Smooth muscle cell of the brain vasculature (primary cell): ENCODE measurements at regions not wholly inside any gene's neighbourhood (a gene's known extent, or its start where the extent isn't known, plus 50 kb on each side); places are given as distances from the start of the nearest gene placed in this dataset.

ENCODE experiments used
- DNase-seq: peaks from one replicate; pipeline ENCODE4 v3.0.0-alpha.2; 2012; ENCODE audit warnings: low read depth, low spot score

- DNase-seq = no peak
These were observed 135.7 kb upstream of the PWP1 start for GRCh38 chr12:107549651-107550480.

GRCh38 chr12:107551434-107551833 is 134.2 kb upstream of the PWP1 start:
- DNase-seq = no peak

- no peak for DNase-seq
These were observed 133.3 kb upstream of the PWP1 start for GRCh38 chr12:107552263-107552662.

- no peak for DNase-seq
These were observed 132.3 kb upstream of the PWP1 start for GRCh38 chr12:107553211-107553765.

- no peak for DNase-seq
These were observed 130.7 kb upstream of the PWP1 start for GRCh38 chr12:107554941-107555340.

GRCh38 chr12:107557026-107557425 is 128.6 kb upstream of the PWP1 start:
- no peak for DNase-seq

- DNase-seq = no peak
These were observed 128.0 kb upstream of the PWP1 start for GRCh38 chr12:107557589-107558100.

- no peak for DNase-seq
These were observed 127.3 kb upstream of the PWP1 start for GRCh38 chr12:107558141-107558815.

GRCh38 chr12:107558816-107559382 is 126.7 kb upstream of the PWP1 start:
- no peak for DNase-seq

- DNase-seq = no peak
These were observed 125.3 kb upstream of the PWP1 start for GRCh38 chr12:107560165-107560898.

- no peak for DNase-seq
These were observed 124.7 kb upstream of the PWP1 start for GRCh38 chr12:107560899-107561285.

GRCh38 chr12:107564946-107565345 is 120.7 kb upstream of the PWP1 start:
- DNase-seq = no peak

- no peak for DNase-seq
These were observed 120.0 kb upstream of the PWP1 start for GRCh38 chr12:107565551-107565950.

GRCh38 chr12:107567876-107568619 is 117.6 kb upstream of the PWP1 start:
- DNase-seq = no peak

- no peak for DNase-seq
These were observed 116.9 kb upstream of the PWP1 start for GRCh38 chr12:107568718-107569117.

- no peak for DNase-seq
These were observed 114.9 kb upstream of the PWP1 start for GRCh38 chr12:107570721-107571120.

GRCh38 chr12:107571492-107571891 is 114.1 kb upstream of the PWP1 start:
- DNase-seq = no peak

GRCh38 chr12:107574691-107575090 is 110.9 kb upstream of the PWP1 start:
- DNase-seq = no peak

GRCh38 chr12:107580750-107581618 is 104.6 kb upstream of the PWP1 start:
- no peak for DNase-seq

- DNase-seq = no peak
These were observed 104.0 kb upstream of the PWP1 start for GRCh38 chr12:107581619-107582015.
